HG03354 (cell line): ENCODE measurements at regions not wholly inside any gene's neighbourhood (a gene's known extent, or its start where the extent isn't known, plus 50 kb on each side); places are given as distances from the start of the nearest gene placed in this dataset.
A peak's percentile ranks its signal among the peaks of the same experiment; 100 is the strongest.
"Not testable (repeated sequence)": the region's sequence is repeated elsewhere in the genome, so short reads cannot be mapped to it uniquely, and the experiment has no call there.

Experiments
- ATAC-seq: cut with Tn5 transposase; IDR thresholded peaks from one replicate; pipeline ENCODE4 v1.9.1; 2021; ENCODE audit warnings: mild to moderate bottlenecking; ENCODE audit not compliant: unreplicated experiment, poor library complexity, severe bottlenecking

DNA sequence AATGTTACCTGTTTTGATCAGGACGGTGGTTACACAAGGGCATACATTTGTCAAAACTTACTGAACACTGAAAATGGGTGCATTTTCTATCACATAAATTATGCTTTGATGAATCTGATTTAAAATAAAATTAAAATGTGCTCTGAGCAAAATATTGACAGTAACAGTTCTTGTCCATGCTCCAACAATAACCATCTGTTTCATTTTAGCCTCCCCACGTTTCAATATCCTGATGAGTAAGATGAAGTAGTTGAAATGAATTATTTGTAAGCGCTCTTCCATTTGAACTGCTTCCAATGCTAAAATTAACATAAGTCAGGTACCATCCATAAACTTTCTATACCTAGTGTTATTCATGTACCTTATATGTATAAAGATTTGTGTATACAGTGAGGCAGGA is 365.4 kb downstream of the LTN1 start:
- no peak for ATAC-seq

- no peak for ATAC-seq
Observed at GRCh38 chr21:28624626-28625025, 368.1 kb downstream of the LTN1 start.

DNA sequence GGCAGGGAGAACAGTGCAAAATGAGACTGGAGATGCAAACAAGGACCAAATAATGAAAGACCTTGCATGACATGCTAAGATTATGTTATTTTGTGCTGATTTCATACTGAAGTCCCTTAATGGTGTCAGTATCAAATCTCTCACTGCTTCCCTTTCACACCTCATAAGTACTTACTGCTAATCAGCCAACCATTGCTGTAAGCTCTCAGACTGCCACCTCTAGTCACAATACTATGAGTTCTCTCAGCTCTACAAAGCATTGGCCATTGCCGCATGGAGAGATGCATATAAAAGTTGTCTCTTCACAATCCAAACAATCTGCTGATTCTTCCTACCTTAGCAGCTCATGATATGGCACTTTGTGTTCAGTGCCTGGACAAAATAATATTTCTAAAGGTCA is 375.4 kb downstream of the LTN1 start:
- no peak for ATAC-seq

GRCh38 chr21:28615276-28615675 is 377.4 kb downstream of the LTN1 start:
- no peak for ATAC-seq

GRCh38 chr21:28614791-28615190 is 377.9 kb downstream of the LTN1 start:
- ATAC-seq, result no peak

DNA sequence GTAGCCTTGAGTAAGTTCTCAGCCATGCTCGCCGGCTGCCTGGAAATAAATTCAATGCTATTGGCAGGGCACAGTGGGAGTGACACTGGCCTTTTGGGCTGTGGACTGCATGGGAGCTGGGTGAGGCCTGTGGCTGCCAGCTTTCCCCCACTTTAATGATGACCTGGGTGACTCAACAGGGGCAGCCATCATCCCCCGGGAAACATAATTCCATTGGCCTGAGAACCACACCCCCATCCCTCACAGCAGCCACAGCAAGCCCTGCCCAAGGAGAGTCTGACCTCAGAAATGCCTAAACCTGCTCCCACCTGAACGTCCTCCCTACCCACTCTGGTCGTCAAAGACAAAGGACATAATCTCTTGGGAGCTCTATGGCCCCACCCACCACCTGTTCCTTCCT is 384.0 kb downstream of the LTN1 start:
- ATAC-seq, result no peak

DNA sequence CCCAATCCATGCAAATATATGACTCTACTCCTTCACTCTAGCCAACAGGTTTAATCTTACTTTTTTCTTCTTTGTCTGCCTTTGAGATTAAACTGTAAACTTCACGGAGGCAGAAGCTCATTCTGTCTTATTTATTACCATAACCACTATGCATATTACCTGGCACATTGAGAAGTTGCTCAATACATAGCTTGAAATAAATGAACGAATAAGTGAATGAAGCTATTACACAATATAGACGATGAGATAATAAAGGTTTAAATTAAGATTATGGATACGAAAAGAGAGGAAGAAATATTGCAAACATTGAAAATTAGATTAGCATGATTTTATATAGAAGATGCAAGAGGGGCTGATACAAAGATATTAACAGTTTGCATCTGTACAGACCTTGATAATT is 385.1 kb downstream of the LTN1 start:
- no peak for ATAC-seq

- ATAC-seq, result peak; percentile 99
Observed at GRCh38 chr21:28604946-28605537, 387.6 kb downstream of the LTN1 start.

- no peak for ATAC-seq
Observed at GRCh38 chr21:28602546-28602945, 390.1 kb downstream of the LTN1 start.

DNA sequence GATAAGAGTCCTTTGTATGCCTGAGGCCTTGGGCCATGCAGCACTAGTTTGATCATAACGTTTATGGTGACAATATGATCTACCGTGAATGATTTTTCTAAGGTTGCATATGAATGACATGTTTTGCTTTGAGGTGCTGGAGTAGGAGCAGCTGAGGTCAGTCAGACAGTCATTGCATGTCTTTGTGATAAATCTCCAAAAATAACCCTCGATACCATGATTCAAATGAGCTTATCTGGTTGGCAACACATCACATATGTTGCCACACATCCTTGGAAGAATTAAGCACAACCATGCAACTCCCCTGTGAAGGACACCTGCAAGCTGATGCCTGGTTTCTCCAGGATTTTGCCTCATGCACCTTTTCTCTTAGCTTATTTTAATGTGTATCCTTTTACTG is 394.5 kb downstream of the LTN1 start:
- ATAC-seq, result no peak

DNA sequence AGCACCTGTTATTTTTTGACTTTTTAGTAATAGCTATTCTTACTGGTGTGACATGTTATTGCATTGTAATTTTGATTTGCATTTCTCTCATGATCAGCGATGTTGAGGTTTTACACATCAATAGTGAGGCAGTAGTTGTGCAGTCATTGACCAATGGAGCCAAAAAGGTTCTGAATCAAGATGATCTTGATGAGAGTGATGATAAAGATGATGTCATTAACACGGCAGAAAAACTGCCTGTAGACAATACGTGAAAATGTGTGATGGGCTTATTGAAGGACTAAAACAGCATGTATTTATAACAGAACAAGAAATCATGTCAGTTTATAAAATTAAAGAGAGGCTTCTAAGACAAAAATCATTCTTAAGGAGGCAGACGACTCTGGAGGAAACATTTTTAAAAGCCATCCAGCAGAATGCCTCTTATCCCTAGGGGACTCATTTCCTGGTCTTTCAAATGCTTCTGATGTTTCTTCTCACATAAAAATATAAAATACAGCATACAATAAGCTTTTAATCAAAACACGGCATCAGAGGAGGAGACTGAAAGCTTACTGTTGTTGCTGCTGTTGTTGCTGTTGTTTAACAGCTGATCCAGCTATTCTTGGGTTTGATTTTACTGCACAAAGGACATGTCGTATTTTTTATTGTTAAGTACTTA is 400.3 kb downstream of the LTN1 start:
- ATAC-seq, result no peak

DNA sequence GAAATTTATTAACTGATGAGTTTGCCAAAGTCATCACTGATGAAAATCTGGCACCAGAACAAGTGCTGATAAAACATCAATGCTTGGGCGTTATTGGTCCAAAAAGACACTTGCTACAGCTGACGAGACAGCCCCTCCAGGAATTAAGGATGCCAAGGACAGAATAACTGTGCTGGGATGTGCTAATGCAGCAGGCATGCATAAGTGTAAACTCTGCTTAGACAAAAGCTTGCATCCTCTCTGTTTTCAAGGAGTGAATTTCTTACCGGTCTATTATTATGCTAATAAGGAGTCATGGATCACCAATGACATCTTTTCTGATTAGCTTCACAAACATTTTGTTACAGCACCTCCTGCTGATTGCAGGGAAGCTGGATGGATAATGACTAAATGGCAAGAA is 402.0 kb downstream of the LTN1 start:
- ATAC-seq, result no peak

GRCh38 chr21:28590026-28590425 is 402.7 kb downstream of the LTN1 start:
- no peak for ATAC-seq

GRCh38 chr21:28588997-28589396 is 403.7 kb downstream of the LTN1 start:
- no peak for ATAC-seq

DNA sequence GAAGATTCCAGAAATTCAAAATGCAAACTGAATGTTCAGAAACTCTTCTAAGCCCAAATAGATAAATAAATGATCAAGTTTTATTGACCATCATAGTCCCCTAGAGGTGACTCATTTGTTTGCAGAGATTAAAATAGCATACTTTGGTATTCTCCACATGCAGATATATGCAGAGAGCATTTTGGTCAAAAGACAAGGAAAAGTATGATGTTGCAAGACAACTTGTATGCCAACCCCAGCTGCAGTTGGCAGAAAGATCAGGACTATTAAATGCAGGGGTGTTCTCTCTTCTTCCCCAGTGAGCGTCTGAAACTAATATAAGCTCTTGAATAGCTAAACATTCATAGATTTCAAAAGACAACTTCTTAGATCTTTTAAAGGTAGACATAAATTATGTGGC is 404.9 kb downstream of the LTN1 start:
- ATAC-seq, result no peak

DNA sequence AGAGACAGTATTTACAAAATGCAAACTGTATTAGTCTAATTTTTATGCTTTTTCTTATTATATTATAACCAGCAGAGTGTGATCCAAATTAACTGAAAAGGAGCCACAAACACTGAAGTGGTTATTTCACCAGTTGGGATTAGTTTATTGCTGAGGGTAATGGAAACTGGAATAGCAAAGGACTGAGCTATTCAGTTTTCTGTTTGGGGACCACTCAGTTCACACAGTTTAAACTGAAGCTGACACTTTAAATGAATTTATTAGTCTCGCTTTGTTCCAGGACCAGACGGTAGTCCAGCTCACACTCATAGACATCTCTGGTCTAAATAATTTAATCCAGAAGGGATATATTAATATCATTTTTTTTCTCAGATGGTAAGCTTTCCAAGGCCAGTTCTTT is 410.7 kb downstream of the LTN1 start:
- no peak for ATAC-seq

GRCh38 chr21:28581311-28581731 is 411.4 kb downstream of the LTN1 start:
- not testable (repeated sequence) for ATAC-seq

DNA sequence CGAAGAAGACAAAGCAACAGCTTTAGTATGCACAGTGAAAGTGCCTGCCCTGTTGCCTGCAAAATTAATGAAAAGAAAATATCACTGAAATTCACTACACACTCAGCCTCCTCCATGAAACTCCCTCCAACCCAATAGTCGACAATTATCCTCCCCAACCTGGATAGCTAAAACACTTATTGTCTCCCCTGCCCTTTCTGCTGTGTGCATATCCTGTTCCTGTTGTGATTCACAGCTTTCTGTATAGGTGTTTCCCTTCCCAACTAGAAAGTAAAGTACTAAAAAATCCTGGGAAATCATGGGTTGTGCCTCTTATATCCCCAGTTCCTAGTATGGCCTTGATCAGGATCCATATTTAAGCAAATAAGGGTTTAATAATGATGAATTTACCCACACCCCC is 412.1 kb downstream of the LTN1 start:
- ATAC-seq, result no peak

DNA sequence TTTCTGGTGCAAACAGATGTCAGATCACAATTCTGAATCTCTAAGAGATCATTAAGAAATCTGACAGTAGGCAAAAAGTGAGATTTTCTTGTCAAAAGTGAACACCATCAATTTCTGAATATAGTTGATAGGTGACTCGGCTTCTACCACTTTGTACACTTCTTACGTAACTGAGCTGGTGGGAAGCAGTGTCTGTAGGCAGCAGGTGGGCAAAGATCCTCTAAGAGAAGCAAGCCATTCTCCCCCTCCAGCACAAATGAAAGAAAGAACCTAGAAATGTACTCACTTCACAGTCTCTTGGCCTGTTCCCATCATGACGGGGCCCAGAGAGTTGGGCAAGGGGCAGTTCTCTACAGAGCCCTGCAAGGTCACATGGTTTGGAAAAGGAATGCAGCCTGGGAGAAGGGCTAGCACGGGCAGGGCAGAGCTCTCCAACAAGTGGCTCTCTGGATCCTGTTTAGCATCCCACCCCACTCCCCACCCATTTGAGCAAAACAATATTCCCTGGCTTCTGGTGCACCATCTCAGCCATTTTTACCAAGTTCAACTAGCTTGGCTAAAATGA is 412.6 kb downstream of the LTN1 start:
- no peak for ATAC-seq

- no peak for ATAC-seq
Observed at GRCh38 chr21:28568692-28569091, 424.0 kb downstream of the LTN1 start.

DNA sequence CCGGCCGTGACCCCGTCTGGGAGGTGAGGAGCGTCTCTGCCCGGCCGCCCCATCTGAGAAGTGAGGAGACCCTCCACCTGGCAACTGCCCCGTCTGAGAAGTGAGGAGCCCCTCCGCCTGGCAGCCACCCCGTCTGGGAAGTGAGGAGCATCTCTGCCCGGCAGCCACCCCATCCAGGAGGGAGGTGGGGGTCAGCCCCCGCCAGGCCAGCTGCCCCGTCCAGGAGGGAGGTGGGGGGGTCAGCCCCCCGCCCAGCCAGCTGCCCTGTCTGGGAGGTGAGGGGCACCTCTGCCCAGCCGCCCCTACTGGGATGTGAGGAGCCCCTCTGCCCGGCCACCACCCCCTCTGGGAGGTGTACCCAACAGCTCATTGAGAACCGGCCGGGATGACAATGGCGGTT is 428.7 kb downstream of the LTN1 start:
- ATAC-seq, result not testable (repeated sequence)

DNA sequence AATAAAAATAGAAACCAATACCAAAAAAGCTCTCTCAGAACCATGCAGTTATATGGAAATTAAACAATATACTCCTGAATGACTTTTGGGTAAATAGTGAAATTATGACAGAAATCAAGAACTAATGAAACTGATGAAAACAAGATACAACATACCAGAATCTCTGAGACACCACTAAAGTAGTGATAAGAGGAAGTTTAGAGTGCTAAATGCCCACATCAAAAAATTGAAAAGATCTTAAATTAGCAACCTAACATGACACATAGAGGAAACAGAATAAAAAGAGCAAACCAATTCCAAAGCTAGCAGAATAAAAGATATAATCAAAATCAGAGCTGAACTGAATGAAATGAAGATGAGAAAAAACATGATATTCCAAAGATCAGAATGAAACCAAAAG is 430.9 kb downstream of the LTN1 start:
- no peak for ATAC-seq
